DMS153 (cell line): ENCODE measurements at regions not wholly inside any gene's neighbourhood (a gene's known extent, or its start where the extent isn't known, plus 50 kb on each side); places are given as distances from the start of the nearest gene placed in this dataset.

Source experiments
- DNase-seq: peaks from one replicate; lab custom pipeline; 2025; lab: John Stamatoyannopoulos, UW

- DNase-seq: no peak
Observed at GRCh38 chr10:29962166-29962850, 97.1 kb downstream of the JCAD start.

GRCh38 chr10:29961351-29961750 is 98.0 kb downstream of the JCAD start:
- DNase-seq: no peak

GRCh38 chr10:29960261-29960660 is 99.1 kb downstream of the JCAD start:
- DNase-seq: no peak

GRCh38 chr10:29959586-29959985 is 99.8 kb downstream of the JCAD start:
- no peak for DNase-seq

GRCh38 chr10:29958440-29958839 is 100.9 kb downstream of the JCAD start:
- no peak for DNase-seq

GRCh38 chr10:29957907-29958331 is 101.5 kb downstream of the JCAD start:
- DNase-seq: no peak

GRCh38 chr10:29957236-29957635 is 102.2 kb downstream of the JCAD start:
- DNase-seq: no peak

- DNase-seq: no peak
Observed at GRCh38 chr10:29956335-29956924, 103.0 kb downstream of the JCAD start.

- no peak for DNase-seq
Observed at GRCh38 chr10:29955329-29955935, 104.0 kb downstream of the JCAD start.

GRCh38 chr10:29951441-29951931 is 107.9 kb downstream of the JCAD start:
- DNase-seq: no peak

- no peak for DNase-seq
Observed at GRCh38 chr10:29950391-29950790, 109.0 kb downstream of the JCAD start.

- no peak for DNase-seq
Observed at GRCh38 chr10:29949411-29950011, 109.9 kb downstream of the JCAD start.

GRCh38 chr10:29948881-29949355 is 110.5 kb downstream of the JCAD start:
- DNase-seq: no peak

- DNase-seq: no peak
Observed at GRCh38 chr10:29947701-29948060, 111.7 kb downstream of the JCAD start.

- no peak for DNase-seq
Observed at GRCh38 chr10:29946953-29947700, 112.3 kb downstream of the JCAD start.

- DNase-seq: no peak
Observed at GRCh38 chr10:29946614-29946952, 112.8 kb downstream of the JCAD start.

GRCh38 chr10:29941476-29941875 is 117.9 kb downstream of the JCAD start:
- DNase-seq: no peak

- DNase-seq: no peak
Observed at GRCh38 chr10:29932991-29933390, 126.4 kb downstream of the JCAD start.

GRCh38 chr10:29931833-29932232 is 127.6 kb downstream of the JCAD start:
- no peak for DNase-seq

GRCh38 chr10:29929006-29929405 is 130.4 kb downstream of the JCAD start:
- no peak for DNase-seq

- DNase-seq: no peak
Observed at GRCh38 chr10:29926693-29927048, 132.7 kb downstream of the JCAD start.
